AG04450 (cell line): ENCODE measurements at regions not wholly inside any gene's neighbourhood (a gene's known extent, or its start where the extent isn't known, plus 50 kb on each side); places are given as distances from the start of the nearest gene placed in this dataset.

Experiments
- CTCF ChIA-PET: fragments of 300-600, 350-600 bp; formaldehyde crosslinking; extraction: SDS; loops from one replicate; lab custom pipeline; 2022; ENCODE audit warnings: antibody characterized with exemption, inconsistent platforms; lab: Charles Lee
- POLR2A ChIA-PET: fragments of 350-600 bp; formaldehyde crosslinking; extraction: SDS; loops from one replicate; lab custom pipeline; 2021; ENCODE audit warnings: antibody characterized with exemption, inconsistent platforms; lab: Yijun Ruan, JAX
- DNase-seq: peaks from one replicate; pipeline ENCODE4 v3.0.0-alpha.2; 2011; ENCODE audit warnings: low read depth, low spot score
- H3K27ac ChIP-seq: one replicate; pipeline ENCODE4 v1.5.1; 2012; ENCODE audit warnings: low read depth, low read length, control low read depth
- H3K27me3 ChIP-seq: one replicate; pipeline ENCODE4 v1.6.0; 2012; ENCODE audit warnings: low read length; ENCODE audit not compliant: control insufficient read depth, insufficient read depth
- H3K4me3 ChIP-seq: 2 replicates; pipeline ENCODE4 v1.5.1; 2011; ENCODE audit warnings: mild to moderate bottlenecking, low read depth, low read length, control low read depth
- H3K9me3 ChIP-seq: 2 replicates; pipeline ENCODE4 v1.5.1; 2012; ENCODE audit warnings: low read length; ENCODE audit not compliant: control insufficient read depth, insufficient read depth
- CTCF ChIP-seq: IDR thresholded peaks from 2 replicates; pipeline ENCODE4 v1.5.1; 2011; ENCODE audit warnings: low read depth, low read length, control low read depth, inconsistent platforms

DNA sequence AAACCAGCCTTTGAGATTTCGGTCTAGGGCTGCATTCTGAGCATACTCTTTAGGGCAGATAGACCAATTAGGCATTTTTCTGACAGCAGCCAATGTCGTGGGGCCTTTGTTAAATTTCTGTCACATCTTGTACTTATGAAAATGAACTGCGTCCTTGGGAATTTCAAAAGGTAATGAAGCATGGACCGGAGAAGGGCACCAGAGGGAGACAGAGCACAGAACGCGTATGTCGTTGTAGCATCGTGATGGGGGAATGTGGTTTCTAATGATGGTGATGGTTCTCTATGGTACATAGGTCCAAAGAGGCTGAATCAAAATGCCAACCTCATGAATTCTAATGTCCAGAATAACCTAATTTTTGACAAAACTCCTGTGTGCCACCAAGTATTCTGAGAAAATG lies 483.9 kb upstream of the CRIM1 start:
- CTCF ChIA-PET, result interaction anchor here (1.5 kb wide), 1 partner anchor 793 kb away, joined by 5 read pairs; no protein-coding TSS in a partner anchor

GRCh38 chr2:35870713-35871112 lies 484.9 kb upstream of the CRIM1 start:
- H3K27ac ChIP-seq, result no peak overlapping the region
- H3K4me3 ChIP-seq, result no peak overlapping the region
- no peaks in the 10 kb centered on the region for H3K27me3 ChIP-seq
- no peak for TF ChIP-seq CTCF
- no peak for DNase-seq
- POLR2A ChIA-PET, result no interaction called here
- H3K9me3 ChIP-seq, result no peaks in the 10 kb centered on the region
- CTCF ChIA-PET, result no interaction called here

More for the DNA sequence above, 483.9 kb upstream of the CRIM1 start:
- Histone ChIP-seq H3K4me3 (no peak overlapping the region), H3K27me3 (no peaks in the 10 kb centered on the region), H3K27ac (no peak overlapping the region), H3K9me3 (no peaks in the 10 kb centered on the region)
- POLR2A ChIA-PET, result no interaction called here
- no peak for DNase-seq
- TF ChIP-seq CTCF, result 0 out of 2 replicates have a peak, but pooled peaks have one; percentile 3

- no peak for TF ChIP-seq CTCF
- ChIA-PET POLR2A (no interaction called here), CTCF (no interaction called here)
- no peak for DNase-seq
- Histone ChIP-seq H3K27ac (no peak overlapping the region), H3K27me3 (no peaks in the 10 kb centered on the region), H3K4me3 (no peak overlapping the region), H3K9me3 (no peaks in the 10 kb centered on the region)
Measured at GRCh38 chr2:35864141-35864540, 491.4 kb upstream of the CRIM1 start.

DNA sequence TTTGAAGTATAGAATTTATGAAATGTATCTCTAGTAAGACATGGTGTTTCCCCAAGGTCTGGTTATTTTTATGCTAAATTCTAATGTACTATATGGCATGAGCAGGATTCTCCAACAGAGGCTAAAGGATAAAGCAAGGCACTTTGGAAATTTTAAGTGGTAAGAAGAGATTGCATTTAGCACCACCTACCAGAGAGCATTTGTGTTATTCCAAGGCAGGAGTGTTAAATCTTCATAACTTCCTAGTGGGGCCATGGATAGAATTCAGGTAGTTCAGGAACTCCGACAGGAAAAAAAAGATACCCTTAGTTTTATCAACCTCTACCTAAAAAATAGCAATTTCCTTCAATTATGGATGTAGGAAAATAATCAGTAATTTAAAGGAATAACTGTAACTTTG lies 497.4 kb upstream of the CRIM1 start:
- CTCF ChIA-PET, result no interaction called here
- Histone ChIP-seq H3K4me3 (no peak overlapping the region), H3K27ac (no peak overlapping the region), H3K9me3 (no peaks in the 10 kb centered on the region), H3K27me3 (no peaks in the 10 kb centered on the region)
- POLR2A ChIA-PET, result no interaction called here
- no peak for DNase-seq
- TF ChIP-seq CTCF, result peak; percentile 32

- TF ChIP-seq CTCF, result no peak
- H3K9me3 ChIP-seq, result no peaks in the 10 kb centered on the region
- DNase-seq, result no peak
- H3K27ac ChIP-seq, result no peak overlapping the region
- no peaks in the 10 kb centered on the region for H3K27me3 ChIP-seq
- POLR2A ChIA-PET, result no interaction called here
- H3K4me3 ChIP-seq, result no peak overlapping the region
- CTCF ChIA-PET, result interaction anchor here (0.6 kb wide), 1 partner anchor 78 kb away, joined by 3 read pairs; no protein-coding TSS in a partner anchor
Measured at GRCh38 chr2:35857498-35857897, 498.1 kb upstream of the CRIM1 start.
